ENCODE measurements at regions not wholly inside any gene's neighbourhood (a gene's known extent, or its start where the extent isn't known, plus 50 kb on each side); places are given as distances from the start of the nearest gene placed in this dataset.
"Not testable (repeated sequence)": the region's sequence is repeated elsewhere in the genome, so short reads cannot be mapped to it uniquely, and the experiment has no call there.

DNA sequence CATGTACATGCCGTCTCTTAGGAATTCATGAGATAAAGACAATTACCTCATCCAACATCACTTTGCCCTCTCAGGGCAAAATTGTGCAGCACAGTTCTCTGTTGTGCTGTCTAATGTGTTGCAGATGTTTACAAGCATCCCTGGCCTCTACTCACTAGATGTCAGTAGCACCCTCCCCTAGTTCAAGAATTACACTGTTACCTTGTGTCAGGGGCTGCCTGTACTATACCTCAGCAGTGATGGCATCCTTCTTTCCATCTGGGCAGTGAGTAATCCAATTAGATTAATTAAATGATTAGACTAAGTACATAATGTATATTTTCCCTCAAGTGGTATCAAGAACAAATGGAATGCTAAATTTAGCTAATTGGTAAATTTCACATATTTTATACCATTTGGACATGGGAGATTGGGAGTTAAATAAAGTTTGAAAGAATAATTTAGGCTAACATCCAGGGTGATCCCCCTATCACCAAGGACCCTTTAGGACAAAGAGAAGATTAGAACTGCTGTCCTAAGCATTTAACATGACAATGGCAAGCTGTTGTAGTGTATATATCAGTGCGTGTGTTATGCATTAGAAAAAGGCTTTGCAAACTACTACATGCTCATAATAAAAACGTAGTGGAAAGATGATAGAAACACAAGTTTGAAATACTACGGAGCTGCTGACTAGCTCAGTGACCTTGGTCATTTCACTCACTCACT is 727.0 kb downstream of the TRIB2 start:
- TF ChIP-seq BRF1 (IDR thresholded peaks at IDR 0.05; ENCODE audit: borderline replicate concordance, extremely low read depth, insufficient read length); EHMT2 (IDR thresholded peaks at IDR 0.05); TEAD4 (IDR thresholded peaks at IDR 0.05; ENCODE audit: low read length); TEAD4 (CRISPR knock-in tag; IDR thresholded peaks at IDR 0.05; ENCODE audit: borderline replicate concordance); L3MBTL2 (IDR thresholded peaks at IDR 0.05); EZH2 (IDR thresholded peaks at IDR 0.05; ENCODE audit: borderline replicate concordance, low read depth, low read length); HMG20A (CRISPR knock-in tag; conservative IDR thresholded peaks at IDR 0.05); EP300 (IDR thresholded peaks at IDR 0.05; ENCODE audit: low read length); ZKSCAN1 (IDR thresholded peaks at IDR 0.05; ENCODE audit: low read depth, low read length): not testable (repeated sequence)
- TF ChIP-seq, protein P1, sequence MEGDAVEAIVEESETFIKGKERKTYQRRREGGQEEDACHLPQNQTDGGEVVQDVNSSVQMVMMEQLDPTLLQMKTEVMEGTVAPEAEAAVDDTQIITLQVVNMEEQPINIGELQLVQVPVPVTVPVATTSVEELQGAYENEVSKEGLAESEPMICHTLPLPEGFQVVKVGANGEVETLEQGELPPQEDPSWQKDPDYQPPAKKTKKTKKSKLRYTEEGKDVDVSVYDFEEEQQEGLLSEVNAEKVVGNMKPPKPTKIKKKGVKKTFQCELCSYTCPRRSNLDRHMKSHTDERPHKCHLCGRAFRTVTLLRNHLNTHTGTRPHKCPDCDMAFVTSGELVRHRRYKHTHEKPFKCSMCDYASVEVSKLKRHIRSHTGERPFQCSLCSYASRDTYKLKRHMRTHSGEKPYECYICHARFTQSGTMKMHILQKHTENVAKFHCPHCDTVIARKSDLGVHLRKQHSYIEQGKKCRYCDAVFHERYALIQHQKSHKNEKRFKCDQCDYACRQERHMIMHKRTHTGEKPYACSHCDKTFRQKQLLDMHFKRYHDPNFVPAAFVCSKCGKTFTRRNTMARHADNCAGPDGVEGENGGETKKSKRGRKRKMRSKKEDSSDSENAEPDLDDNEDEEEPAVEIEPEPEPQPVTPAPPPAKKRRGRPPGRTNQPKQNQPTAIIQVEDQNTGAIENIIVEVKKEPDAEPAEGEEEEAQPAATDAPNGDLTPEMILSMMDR (IDR thresholded peaks at IDR 0.05 in 2 of 3, conservative IDR thresholded peaks at IDR 0.05 in 1 of 3; ENCODE audit: insufficient read depth in 2 of 3, low read depth in 1 of 3, low read length in 3 of 3): not testable (repeated sequence)
- TF ChIP-seq, protein P2, sequence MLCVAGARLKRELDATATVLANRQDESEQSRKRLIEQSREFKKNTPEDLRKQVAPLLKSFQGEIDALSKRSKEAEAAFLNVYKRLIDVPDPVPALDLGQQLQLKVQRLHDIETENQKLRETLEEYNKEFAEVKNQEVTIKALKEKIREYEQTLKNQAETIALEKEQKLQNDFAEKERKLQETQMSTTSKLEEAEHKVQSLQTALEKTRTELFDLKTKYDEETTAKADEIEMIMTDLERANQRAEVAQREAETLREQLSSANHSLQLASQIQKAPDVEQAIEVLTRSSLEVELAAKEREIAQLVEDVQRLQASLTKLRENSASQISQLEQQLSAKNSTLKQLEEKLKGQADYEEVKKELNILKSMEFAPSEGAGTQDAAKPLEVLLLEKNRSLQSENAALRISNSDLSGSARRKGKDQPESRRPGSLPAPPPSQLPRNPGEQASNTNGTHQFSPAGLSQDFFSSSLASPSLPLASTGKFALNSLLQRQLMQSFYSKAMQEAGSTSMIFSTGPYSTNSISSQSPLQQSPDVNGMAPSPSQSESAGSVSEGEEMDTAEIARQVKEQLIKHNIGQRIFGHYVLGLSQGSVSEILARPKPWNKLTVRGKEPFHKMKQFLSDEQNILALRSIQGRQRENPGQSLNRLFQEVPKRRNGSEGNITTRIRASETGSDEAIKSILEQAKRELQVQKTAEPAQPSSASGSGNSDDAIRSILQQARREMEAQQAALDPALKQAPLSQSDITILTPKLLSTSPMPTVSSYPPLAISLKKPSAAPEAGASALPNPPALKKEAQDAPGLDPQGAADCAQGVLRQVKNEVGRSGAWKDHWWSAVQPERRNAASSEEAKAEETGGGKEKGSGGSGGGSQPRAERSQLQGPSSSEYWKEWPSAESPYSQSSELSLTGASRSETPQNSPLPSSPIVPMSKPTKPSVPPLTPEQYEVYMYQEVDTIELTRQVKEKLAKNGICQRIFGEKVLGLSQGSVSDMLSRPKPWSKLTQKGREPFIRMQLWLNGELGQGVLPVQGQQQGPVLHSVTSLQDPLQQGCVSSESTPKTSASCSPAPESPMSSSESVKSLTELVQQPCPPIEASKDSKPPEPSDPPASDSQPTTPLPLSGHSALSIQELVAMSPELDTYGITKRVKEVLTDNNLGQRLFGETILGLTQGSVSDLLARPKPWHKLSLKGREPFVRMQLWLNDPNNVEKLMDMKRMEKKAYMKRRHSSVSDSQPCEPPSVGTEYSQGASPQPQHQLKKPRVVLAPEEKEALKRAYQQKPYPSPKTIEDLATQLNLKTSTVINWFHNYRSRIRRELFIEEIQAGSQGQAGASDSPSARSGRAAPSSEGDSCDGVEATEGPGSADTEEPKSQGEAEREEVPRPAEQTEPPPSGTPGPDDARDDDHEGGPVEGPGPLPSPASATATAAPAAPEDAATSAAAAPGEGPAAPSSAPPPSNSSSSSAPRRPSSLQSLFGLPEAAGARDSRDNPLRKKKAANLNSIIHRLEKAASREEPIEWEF (CRISPR knock-in tag; IDR thresholded peaks at IDR 0.05): not testable (repeated sequence)
- TF ChIP-seq, protein P3, sequence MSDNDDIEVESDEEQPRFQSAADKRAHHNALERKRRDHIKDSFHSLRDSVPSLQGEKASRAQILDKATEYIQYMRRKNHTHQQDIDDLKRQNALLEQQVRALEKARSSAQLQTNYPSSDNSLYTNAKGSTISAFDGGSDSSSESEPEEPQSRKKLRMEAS (CRISPR knock-in tag; IDR thresholded peaks at IDR 0.05): not testable (repeated sequence)
- TF ChIP-seq, protein P4, sequence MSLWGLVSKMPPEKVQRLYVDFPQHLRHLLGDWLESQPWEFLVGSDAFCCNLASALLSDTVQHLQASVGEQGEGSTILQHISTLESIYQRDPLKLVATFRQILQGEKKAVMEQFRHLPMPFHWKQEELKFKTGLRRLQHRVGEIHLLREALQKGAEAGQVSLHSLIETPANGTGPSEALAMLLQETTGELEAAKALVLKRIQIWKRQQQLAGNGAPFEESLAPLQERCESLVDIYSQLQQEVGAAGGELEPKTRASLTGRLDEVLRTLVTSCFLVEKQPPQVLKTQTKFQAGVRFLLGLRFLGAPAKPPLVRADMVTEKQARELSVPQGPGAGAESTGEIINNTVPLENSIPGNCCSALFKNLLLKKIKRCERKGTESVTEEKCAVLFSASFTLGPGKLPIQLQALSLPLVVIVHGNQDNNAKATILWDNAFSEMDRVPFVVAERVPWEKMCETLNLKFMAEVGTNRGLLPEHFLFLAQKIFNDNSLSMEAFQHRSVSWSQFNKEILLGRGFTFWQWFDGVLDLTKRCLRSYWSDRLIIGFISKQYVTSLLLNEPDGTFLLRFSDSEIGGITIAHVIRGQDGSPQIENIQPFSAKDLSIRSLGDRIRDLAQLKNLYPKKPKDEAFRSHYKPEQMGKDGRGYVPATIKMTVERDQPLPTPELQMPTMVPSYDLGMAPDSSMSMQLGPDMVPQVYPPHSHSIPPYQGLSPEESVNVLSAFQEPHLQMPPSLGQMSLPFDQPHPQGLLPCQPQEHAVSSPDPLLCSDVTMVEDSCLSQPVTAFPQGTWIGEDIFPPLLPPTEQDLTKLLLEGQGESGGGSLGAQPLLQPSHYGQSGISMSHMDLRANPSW (CRISPR knock-in tag; IDR thresholded peaks at IDR 0.05): not testable (repeated sequence)
- TF ChIP-seq, protein P5, sequence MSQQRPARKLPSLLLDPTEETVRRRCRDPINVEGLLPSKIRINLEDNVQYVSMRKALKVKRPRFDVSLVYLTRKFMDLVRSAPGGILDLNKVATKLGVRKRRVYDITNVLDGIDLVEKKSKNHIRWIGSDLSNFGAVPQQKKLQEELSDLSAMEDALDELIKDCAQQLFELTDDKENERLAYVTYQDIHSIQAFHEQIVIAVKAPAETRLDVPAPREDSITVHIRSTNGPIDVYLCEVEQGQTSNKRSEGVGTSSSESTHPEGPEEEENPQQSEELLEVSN (IDR thresholded peaks at IDR 0.05; ENCODE audit: borderline replicate concordance in 1 of 2, extremely low read depth in 1 of 2, insufficient read depth in 1 of 2, insufficient read length in 1 of 2, low read depth in 1 of 2, low read length in 1 of 2, poor library complexity in 1 of 2, severe bottlenecking in 1 of 2): not testable (repeated sequence)
- TF ChIP-seq, protein P6, sequence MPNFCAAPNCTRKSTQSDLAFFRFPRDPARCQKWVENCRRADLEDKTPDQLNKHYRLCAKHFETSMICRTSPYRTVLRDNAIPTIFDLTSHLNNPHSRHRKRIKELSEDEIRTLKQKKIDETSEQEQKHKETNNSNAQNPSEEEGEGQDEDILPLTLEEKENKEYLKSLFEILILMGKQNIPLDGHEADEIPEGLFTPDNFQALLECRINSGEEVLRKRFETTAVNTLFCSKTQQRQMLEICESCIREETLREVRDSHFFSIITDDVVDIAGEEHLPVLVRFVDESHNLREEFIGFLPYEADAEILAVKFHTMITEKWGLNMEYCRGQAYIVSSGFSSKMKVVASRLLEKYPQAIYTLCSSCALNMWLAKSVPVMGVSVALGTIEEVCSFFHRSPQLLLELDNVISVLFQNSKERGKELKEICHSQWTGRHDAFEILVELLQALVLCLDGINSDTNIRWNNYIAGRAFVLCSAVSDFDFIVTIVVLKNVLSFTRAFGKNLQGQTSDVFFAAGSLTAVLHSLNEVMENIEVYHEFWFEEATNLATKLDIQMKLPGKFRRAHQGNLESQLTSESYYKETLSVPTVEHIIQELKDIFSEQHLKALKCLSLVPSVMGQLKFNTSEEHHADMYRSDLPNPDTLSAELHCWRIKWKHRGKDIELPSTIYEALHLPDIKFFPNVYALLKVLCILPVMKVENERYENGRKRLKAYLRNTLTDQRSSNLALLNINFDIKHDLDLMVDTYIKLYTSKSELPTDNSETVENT (CRISPR knock-in tag; IDR thresholded peaks at IDR 0.05): not testable (repeated sequence)
